ENCODE measurements at regions not wholly inside any gene's neighbourhood (a gene's known extent, or its start where the extent isn't known, plus 50 kb on each side); places are given as distances from the start of the nearest gene placed in this dataset.
A peak's percentile ranks its signal among the peaks of the same experiment; 100 is the strongest.

DNA sequence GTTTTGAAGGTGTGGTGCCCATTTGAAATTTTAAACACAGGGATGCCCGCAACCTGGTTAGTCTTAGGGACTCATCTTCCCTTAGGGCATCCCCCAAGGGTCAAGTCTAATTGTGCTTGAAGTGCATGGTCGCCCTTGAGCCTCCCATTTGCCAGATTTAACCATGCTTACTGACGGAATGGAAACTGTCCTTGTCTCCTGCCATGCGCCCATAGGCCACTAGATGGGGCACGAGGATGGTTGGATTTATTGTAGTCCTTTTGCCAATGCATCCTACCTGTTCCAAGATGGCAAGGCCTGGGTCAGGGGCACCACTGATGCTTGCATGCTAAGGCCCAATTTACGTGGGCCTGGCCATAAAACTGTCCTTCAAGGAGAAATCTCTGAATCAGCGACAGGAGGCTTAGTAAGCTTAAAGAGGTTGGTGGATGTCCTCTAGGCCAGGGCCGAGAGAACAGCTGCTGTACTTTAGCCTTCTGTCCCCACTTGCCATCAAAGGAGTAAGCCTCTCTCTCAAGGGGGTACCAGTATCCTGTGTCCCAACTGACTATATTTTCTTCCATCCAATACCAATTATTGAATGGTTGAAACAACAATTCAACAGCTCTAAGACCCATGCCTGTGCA lies 355.4 kb downstream of the OTOL1 start:
- Histone ChIP-seq H3K36me3 (replicated peaks; ENCODE audit: control insufficient read depth, insufficient read depth, low read length) (no peaks in the 10 kb centered on the region), H3K27me3 (ENCODE audit: control insufficient read depth, insufficient read depth, low read length) (no peaks in the 10 kb centered on the region), H3K4me3 (ENCODE audit: insufficient read depth, low read depth, low read length) (no peak overlapping the region)
- peak; percentile 11 for DNase-seq

GRCh38 chr3:161852744-161853143 lies 356.1 kb downstream of the OTOL1 start:
- no peaks in the 10 kb centered on the region for H3K36me3 ChIP-seq (replicated peaks; ENCODE audit: control insufficient read depth, insufficient read depth, low read length)
- no peak for DNase-seq
- H3K4me3 ChIP-seq (ENCODE audit: insufficient read depth, low read depth, low read length), result no peak overlapping the region
- H3K27me3 ChIP-seq (ENCODE audit: control insufficient read depth, insufficient read depth, low read length), result no peaks in the 10 kb centered on the region

DNA sequence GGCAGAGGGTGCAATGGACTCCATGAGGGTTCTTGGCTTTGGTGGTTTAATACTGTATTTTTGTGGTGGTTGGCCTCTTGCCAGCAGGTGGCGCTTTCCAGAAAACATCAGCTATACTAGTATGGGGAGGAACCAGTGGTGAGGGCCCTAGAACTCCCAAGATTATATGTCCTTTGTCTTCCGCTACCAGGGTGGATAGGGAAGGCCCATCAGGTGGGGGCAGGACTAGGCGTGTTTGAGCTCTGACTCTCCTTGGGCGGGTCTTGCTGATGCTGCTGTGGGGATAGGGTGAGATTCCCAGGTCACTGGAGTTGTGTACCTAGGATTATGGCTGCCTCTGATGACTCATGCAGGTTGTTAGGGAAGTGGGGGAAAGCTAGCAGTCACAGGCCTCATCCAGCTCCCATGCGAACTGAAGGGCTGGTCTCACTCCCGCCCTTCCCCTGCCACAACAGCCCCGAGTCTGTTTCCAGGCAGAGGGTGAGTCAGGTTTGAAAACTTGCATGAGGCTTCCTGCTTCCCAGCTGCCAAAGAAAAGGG lies 357.7 kb downstream of the OTOL1 start:
- Histone ChIP-seq H3K4me3 (ENCODE audit: insufficient read depth, low read depth, low read length) (no peak overlapping the region), H3K36me3 (replicated peaks; ENCODE audit: control insufficient read depth, insufficient read depth, low read length) (no peaks in the 10 kb centered on the region), H3K27me3 (ENCODE audit: control insufficient read depth, insufficient read depth, low read length) (no peaks in the 10 kb centered on the region)
- DNase-seq, result no peak

DNA sequence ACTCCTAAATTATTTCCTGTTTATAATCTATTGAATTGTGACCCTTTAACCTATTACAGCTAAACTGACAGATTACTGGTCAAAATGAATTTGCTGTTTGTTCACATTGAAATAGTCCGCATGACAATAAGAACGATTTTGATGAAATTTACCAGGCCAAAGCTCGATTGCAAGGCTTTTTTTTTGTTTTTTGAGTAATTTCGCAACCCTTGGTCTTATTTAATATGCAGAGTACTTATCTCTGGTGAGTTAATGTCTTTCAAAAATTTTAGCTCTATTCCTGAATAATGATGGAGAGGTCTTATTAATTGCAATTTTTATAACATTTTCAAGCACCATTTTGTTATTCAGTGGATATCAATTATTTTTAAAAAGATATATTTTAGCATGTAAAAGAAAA lies 362.4 kb downstream of the OTOL1 start:
- Histone ChIP-seq H3K27me3 (ENCODE audit: control insufficient read depth, insufficient read depth, low read length) (no peaks in the 10 kb centered on the region), H3K4me3 (ENCODE audit: insufficient read depth, low read depth, low read length) (no peak overlapping the region), H3K36me3 (replicated peaks; ENCODE audit: control insufficient read depth, insufficient read depth, low read length) (no peaks in the 10 kb centered on the region)
- no peak for DNase-seq

GRCh38 chr3:161859865-161860450 lies 363.4 kb downstream of the OTOL1 start:
- no peak overlapping the region for H3K4me3 ChIP-seq (ENCODE audit: insufficient read depth, low read depth, low read length)
- no peaks in the 10 kb centered on the region for H3K36me3 ChIP-seq (replicated peaks; ENCODE audit: control insufficient read depth, insufficient read depth, low read length)
- peak; percentile 5 for DNase-seq
- H3K27me3 ChIP-seq (ENCODE audit: control insufficient read depth, insufficient read depth, low read length), result no peaks in the 10 kb centered on the region

- H3K36me3 ChIP-seq (replicated peaks; ENCODE audit: control insufficient read depth, insufficient read depth, low read length), result no peaks in the 10 kb centered on the region
These were observed 367.2 kb downstream of the OTOL1 start for GRCh38 chr3:161863775-161864174.

GRCh38 chr3:161866176-161866575 lies 369.6 kb downstream of the OTOL1 start:
- no peaks in the 10 kb centered on the region for H3K36me3 ChIP-seq (replicated peaks; ENCODE audit: control insufficient read depth, insufficient read depth, low read length)
- H3K27me3 ChIP-seq (ENCODE audit: control insufficient read depth, insufficient read depth, low read length), result no peaks in the 10 kb centered on the region
- no peak overlapping the region for H3K4me3 ChIP-seq (ENCODE audit: insufficient read depth, low read depth, low read length)
- DNase-seq, result no peak

More at GRCh38 chr3:161863775-161864174, 367.2 kb downstream of the OTOL1 start:
- DNase-seq, result no peak
- Histone ChIP-seq H3K4me3 (ENCODE audit: insufficient read depth, low read depth, low read length) (no peak overlapping the region), H3K27me3 (ENCODE audit: control insufficient read depth, insufficient read depth, low read length) (no peaks in the 10 kb centered on the region)

DNA sequence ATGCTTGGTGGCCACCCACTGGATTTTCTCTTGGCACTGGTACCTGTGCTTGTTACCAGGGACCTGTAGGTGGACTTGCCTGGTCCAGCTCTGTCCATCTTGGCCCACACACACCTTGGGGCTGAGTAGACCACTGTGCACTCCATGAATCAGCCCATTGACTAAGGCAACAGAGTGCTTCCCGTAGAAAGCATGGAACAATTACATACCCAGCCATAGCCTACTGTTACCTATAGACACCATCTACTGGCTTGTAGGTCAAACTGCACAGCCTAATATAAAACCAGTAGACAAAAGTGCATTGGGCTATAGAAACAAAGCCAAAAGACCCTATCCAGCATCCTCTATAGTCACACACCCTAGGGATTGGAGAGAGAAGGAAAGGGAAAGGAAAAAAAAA lies 378.9 kb downstream of the OTOL1 start:
- no peak for DNase-seq
- Histone ChIP-seq H3K4me3 (ENCODE audit: insufficient read depth, low read depth, low read length) (no peak overlapping the region), H3K27me3 (ENCODE audit: control insufficient read depth, insufficient read depth, low read length) (no peaks in the 10 kb centered on the region), H3K36me3 (replicated peaks; ENCODE audit: control insufficient read depth, insufficient read depth, low read length) (no peaks in the 10 kb centered on the region)

DNA sequence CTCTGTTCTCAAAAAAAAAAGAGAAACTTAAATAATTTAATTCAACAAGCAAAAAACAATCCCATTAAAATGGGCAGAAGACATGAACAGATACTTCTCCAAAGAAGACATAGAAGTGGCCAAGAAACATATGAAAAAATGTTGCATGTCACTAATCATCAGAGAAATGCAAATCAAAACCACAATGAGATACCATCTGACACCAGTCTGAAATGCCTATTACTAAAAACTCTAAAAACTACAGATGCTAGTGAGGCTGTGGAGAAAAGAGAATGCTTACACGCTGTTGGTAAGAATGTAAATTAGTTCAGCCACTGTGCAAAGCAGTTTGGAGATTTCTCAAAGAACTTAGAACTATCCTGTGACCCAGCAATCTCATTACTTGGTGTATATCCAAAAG lies 382.9 kb downstream of the OTOL1 start:
- H3K36me3 ChIP-seq (replicated peaks; ENCODE audit: control insufficient read depth, insufficient read depth, low read length), result no peaks in the 10 kb centered on the region
- no peaks in the 10 kb centered on the region for H3K27me3 ChIP-seq (ENCODE audit: control insufficient read depth, insufficient read depth, low read length)
- DNase-seq, result no peak
- H3K4me3 ChIP-seq (ENCODE audit: insufficient read depth, low read depth, low read length), result no peak overlapping the region

DNA sequence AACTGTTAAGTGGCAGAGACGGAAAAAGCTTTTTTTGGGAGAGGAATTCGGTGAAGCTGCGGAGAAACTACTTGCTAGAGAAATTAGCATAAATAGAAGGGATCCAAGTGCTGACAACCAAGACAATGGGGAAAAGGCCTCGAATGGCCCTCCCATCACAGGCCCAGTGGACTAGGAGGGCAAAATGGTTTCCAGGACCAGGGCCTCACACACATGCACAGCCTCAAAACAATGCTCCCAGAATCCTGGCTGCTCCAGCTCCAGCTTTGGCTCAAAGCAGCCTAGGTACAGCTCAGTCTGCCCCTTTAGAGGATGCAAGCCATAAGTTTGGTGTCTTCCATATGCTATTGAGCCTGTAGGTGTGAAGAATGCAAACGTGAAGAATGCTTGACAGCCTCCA lies 388.2 kb downstream of the OTOL1 start:
- Histone ChIP-seq H3K4me3 (ENCODE audit: insufficient read depth, low read depth, low read length) (no peak overlapping the region), H3K36me3 (replicated peaks; ENCODE audit: control insufficient read depth, insufficient read depth, low read length) (no peaks in the 10 kb centered on the region), H3K27me3 (ENCODE audit: control insufficient read depth, insufficient read depth, low read length) (no peaks in the 10 kb centered on the region)
- no peak for DNase-seq

- no peaks in the 10 kb centered on the region for H3K36me3 ChIP-seq (replicated peaks; ENCODE audit: control insufficient read depth, insufficient read depth, low read length)
- DNase-seq, result no peak
- no peak overlapping the region for H3K4me3 ChIP-seq (ENCODE audit: insufficient read depth, low read depth, low read length)
- no peaks in the 10 kb centered on the region for H3K27me3 ChIP-seq (ENCODE audit: control insufficient read depth, insufficient read depth, low read length)
These were observed 393.6 kb downstream of the OTOL1 start for GRCh38 chr3:161890147-161890625.

DNA sequence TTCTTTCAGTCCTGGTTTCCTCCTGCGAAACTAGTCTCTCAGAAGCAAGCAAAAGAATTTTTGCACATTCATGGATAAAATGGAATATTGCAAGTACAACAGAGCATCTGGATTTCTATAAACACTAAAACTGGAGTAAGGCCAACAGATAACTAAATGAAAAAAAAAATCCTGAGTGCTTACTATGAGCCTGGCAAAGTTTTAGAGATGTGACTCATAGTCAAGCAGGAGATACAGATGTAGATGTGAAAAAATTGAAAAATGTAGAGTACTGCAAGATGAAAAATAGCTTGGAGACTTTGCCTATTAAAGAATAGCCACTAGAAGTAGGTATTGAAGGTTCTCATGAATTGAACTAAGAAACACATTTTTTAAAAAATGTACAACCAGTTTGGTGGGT lies 397.4 kb downstream of the OTOL1 start:
- Histone ChIP-seq H3K27me3 (ENCODE audit: control insufficient read depth, insufficient read depth, low read length) (no peaks in the 10 kb centered on the region), H3K4me3 (ENCODE audit: insufficient read depth, low read depth, low read length) (no peak overlapping the region), H3K36me3 (replicated peaks; ENCODE audit: control insufficient read depth, insufficient read depth, low read length) (no peaks in the 10 kb centered on the region)
- DNase-seq, result no peak

GRCh38 chr3:161894657-161895056 lies 398.0 kb downstream of the OTOL1 start:
- no peak overlapping the region for H3K4me3 ChIP-seq (ENCODE audit: insufficient read depth, low read depth, low read length)
- no peak for DNase-seq
- H3K27me3 ChIP-seq (ENCODE audit: control insufficient read depth, insufficient read depth, low read length), result no peaks in the 10 kb centered on the region
- H3K36me3 ChIP-seq (replicated peaks; ENCODE audit: control insufficient read depth, insufficient read depth, low read length), result no peaks in the 10 kb centered on the region

DNA sequence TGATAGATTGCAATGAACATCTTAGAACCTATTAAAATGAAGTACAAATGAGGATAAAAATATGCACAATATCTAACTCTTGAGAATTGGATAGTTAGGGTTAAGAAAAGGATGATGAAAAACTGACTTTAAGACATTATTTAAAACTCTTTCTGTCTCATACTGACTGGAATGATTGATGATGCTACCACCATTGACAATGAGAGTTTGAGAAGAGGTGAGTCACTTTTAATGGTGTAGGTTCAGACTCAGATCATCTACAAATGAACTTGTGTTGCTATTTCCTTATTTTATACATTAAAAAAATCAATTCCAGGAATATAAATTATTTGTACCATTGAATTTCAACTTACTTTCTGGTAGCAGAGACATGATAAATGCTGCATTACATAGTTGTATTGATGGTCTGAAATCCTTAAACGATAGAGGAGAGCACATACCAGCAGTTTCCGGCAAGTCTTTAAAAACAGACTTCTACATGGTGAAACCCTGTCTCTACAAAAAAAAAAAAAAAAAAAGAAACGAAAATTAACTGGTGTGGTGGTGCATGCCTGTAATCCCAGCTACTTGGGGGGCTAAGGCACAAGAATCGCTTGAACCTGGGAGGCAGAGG lies 409.0 kb downstream of the OTOL1 start:
- no peak for DNase-seq
- H3K27me3 ChIP-seq (ENCODE audit: control insufficient read depth, insufficient read depth, low read length), result no peaks in the 10 kb centered on the region
- no peak overlapping the region for H3K4me3 ChIP-seq (ENCODE audit: insufficient read depth, low read depth, low read length)
- no peaks in the 10 kb centered on the region for H3K36me3 ChIP-seq (replicated peaks; ENCODE audit: control insufficient read depth, insufficient read depth, low read length)

GRCh38 chr3:161913786-161914389 lies 417.3 kb downstream of the OTOL1 start:
- no peaks in the 10 kb centered on the region for H3K36me3 ChIP-seq (replicated peaks; ENCODE audit: control insufficient read depth, insufficient read depth, low read length)

More at GRCh38 chr3:161913786-161914389, 417.3 kb downstream of the OTOL1 start:
- Histone ChIP-seq H3K4me3 (ENCODE audit: insufficient read depth, low read depth, low read length) (no peak overlapping the region), H3K27me3 (ENCODE audit: control insufficient read depth, insufficient read depth, low read length) (no peaks in the 10 kb centered on the region)
- no peak for DNase-seq
